SIG-M5 treated with dmso at 0.1 percent for 504 hours (cell line): ENCODE measurements at regions not wholly inside any gene's neighbourhood (a gene's known extent, or its start where the extent isn't known, plus 50 kb on each side); places are given as distances from the start of the nearest gene placed in this dataset.

Experiments
- DNase-seq: peaks from one replicate; lab custom pipeline; 2025; ENCODE audit not compliant: unreplicated experiment; lab: John Stamatoyannopoulos, UW

DNA sequence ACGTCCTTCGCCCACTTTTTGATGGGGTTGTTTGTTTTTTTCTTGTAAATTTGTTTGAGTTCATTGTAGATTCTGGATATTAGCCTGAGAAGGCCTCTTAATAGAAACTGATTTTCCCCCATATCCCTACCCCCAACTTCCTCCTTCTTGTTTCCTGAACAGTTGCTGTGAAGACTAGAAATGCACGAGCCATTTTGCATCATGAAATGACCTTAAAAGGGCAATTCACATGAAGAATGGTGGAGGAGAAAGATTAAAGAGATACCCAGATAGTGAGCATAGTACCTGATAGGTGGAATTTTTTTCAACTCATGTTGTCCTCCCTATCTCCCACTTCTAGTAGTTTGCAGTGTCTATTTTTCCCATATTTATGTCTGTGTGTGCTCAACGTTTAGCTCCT lies 55.2 kb upstream of the KCNH8 start:
- no peak for DNase-seq

- DNase-seq, result no peak
Observed at GRCh38 chr3:19077388-19077787, 70.9 kb upstream of the KCNH8 start.

GRCh38 chr3:19075037-19075436 lies 73.3 kb upstream of the KCNH8 start:
- DNase-seq, result no peak

DNA sequence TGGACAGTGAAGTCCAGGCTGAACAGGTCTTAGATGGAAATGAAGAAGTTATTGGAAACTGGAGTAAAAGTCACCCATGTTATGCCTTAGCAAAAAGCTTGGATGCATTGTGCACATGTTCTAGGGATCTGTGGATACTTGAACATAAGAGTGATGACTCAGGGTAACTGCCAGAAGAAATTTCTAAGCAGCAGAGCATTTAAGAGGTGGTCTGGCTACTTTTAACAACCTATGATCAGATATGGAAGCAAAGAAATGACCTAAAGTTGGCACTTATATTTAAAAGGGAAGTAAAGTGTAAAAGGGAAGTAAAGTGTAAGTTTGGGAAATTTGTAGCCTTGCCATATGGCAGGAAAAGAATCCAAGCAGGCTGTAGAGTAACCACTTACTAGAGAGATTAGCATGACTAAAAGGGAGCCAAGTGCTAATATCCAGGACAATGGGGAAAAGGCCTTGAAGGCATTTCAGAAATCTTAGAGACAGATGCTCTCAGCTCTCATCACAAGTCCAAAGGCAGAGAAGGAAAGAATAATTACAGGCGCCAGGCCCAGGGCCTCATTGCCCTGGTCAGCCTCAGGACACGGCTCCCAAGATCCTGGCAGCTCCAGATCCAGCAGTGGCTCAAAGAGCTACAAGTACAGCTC lies 73.9 kb upstream of the KCNH8 start:
- no peak for DNase-seq

DNA sequence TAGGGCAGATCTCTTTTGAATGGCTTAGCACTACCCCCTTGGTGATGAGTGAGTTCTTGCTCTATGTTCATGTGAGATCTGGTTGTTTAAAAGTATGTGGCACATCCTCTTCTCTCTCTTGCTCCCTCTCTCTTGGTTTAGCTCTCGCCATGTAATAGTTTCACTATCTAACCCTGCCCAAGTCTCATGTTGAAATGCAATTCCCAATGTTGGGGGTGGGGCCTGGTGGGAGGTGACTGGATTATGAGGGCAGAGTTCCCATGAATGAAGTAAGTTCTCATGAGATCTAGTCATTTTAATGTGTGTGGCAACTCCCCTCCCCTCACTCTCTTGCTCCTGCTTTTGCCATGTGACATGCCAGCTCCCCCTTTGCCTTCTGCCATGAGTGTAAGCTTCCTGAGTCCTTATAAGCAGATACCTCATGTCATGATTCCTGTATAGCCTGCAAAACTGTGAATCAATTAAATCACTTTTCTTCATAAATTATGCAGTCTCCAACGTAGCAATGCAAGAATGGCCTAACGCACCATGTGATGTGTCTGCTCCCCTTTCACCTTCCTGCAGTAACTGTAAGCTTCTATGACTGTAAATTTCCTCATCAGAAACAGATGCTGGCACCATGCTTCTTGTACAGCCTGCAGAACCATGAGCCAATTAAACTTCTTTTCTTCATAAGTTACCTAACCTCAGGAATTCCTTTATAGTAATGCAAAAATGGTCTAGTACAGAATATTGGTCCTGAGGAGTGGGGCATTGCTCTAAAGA lies 74.8 kb upstream of the KCNH8 start:
- no peak for DNase-seq

DNA sequence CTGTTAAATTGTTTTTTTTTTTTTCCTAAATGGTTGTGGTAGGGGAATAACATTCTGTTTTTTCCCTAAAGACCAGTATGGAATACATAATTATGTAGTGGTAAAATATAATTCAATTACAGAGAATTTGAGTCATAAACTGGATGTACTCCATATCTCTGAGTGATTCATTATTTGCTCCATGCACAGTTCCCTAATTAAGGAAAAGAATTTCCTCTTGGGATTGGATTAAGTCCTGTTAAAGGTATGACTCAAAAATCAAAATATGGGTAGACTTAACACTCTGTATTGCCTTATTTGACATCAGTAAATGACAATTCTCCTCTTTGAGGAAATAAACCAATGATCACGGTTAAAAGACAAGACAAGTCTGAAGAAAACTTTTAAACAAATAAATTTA lies 78.0 kb upstream of the KCNH8 start:
- no peak for DNase-seq

DNA sequence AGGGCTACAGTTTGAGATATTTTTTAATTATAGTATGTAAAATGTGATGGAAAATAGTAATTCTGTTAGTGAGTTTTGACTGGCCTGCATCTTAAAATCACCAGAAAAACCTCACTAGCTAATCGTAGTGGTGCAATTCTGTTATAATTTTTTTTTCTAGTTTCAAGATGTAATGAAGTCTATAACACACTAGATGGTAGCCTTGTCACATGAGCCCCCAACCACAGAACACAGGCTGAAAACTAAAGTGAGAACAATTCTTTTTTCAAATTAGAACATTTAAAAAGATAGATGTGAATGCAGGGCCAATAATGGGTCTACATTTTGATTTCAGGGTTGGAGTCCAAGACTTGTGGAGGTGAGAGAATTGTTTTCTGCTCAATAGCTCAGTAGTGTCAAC lies 83.3 kb upstream of the KCNH8 start:
- DNase-seq, result no peak

GRCh38 chr3:19063936-19064335 lies 84.4 kb upstream of the KCNH8 start:
- no peak for DNase-seq

- DNase-seq, result no peak
Observed at GRCh38 chr3:19060404-19060803, 87.9 kb upstream of the KCNH8 start.

- DNase-seq, result no peak
Observed at GRCh38 chr3:19052874-19053273, 95.4 kb upstream of the KCNH8 start.

DNA sequence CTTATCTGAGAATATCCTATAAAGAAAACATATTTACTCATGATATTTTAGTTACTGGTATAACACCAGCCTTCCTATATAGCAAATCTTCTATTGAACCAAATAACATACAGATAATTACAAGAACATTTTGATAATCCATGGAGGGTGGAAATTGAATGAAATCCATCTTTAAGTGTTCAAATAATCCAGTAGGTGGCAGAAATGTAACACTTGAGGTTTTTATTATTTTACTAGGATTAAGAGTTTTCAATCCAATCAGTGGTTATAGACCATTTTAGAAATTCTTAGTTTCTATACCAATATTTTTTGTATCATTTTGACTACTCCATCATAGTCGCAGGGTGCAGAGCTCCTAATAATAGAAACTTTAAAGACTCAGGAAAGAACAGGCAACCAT lies 101.9 kb upstream of the KCNH8 start:
- DNase-seq, result peak; percentile 4

- DNase-seq, result no peak
Observed at GRCh38 chr3:19030522-19030839, 117.8 kb upstream of the KCNH8 start.

DNA sequence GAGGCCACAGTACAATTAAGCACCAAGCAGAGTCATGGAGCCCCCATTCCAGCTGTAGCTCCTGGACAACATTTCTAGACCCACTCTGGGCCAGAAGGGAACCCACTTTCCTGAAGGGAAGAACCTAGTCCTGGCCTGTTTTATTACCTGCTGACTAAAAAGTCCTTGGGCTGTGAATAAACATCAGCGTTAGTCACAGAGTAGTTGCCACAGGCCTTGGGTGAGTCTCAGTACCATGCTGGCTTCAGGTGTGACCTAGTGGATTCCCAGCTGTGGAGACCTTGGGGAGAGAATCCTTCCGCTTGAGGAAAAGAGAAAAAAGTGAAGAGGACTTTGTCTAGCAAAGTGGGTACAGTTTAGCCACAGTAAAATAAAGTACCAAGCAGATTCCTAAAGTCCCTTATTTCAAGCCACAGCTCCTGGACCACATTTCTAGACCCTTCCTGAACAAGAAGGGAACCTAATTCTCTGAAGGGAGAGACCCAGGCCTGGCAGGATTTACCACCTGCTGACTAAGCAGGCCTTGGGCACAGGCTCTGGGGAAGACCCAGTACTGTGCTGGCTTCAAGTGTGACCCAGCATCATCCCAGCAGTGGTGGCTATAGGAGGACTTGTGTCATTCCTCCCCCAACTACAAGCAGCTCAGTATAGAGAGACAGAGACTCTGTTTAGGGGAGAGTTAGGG lies 118.3 kb upstream of the KCNH8 start:
- no peak for DNase-seq

- no peak for DNase-seq
Observed at GRCh38 chr3:19025441-19025840, 122.9 kb upstream of the KCNH8 start.

GRCh38 chr3:19022546-19022945 lies 125.8 kb upstream of the KCNH8 start:
- no peak for DNase-seq

DNA sequence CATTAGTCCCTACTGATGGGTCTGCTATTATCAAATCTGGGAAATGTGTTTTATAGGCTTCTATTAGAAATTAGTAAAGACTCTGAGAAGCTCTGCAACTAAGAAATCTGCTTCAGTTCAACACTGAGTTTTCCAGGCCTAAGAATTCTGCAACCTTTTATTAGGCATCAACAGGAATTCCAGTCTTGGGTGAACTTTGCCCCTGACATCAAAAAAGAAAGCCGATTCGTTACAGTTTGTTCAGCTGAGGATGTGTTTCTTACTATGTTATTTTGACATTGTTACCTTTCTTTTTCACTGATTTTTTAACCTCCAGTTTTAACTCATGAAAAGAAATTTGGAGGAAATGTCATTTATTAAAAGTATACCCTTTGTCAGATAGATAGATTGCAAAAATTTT lies 131.5 kb upstream of the KCNH8 start:
- DNase-seq, result no peak

DNA sequence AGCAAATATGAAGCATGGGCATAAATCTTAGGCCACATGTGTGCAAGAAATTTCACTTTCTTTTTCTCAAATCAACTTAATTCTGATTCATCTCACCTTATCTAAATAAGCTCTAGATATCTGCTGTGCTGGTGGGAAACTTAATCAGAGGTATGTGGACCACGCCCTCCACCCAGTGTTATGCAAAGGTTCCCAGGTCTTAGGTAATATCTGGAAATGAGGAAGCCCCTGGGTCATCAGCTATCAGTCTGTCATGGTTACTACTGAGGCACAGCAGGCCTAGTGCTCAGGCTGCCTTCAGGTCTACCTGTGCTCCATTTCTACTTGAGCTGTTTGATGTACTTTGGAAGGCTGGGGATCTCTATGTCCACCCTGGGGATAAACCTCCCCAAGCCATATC lies 134.4 kb upstream of the KCNH8 start:
- no peak for DNase-seq

DNA sequence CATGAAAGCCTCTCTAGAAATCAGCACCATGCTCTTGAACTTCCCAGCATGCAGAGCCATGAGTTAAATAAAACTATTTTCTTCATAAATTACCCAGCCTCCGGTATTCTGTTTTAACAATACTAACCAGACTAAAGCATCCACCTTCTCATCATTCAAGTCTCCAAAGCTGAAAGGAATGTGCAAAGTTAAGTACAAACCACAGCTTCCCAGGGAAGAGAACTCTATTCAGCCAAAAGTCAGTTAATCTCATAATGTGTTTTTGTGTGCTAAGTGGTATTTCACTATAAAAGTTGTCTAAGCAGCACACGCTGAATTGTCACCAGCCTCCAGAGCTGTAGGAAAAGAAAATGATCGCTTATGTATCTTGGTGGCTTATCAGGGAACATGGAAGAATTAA lies 135.5 kb upstream of the KCNH8 start:
- no peak for DNase-seq

GRCh38 chr3:19002606-19003005 lies 145.7 kb upstream of the KCNH8 start:
- DNase-seq, result no peak

DNA sequence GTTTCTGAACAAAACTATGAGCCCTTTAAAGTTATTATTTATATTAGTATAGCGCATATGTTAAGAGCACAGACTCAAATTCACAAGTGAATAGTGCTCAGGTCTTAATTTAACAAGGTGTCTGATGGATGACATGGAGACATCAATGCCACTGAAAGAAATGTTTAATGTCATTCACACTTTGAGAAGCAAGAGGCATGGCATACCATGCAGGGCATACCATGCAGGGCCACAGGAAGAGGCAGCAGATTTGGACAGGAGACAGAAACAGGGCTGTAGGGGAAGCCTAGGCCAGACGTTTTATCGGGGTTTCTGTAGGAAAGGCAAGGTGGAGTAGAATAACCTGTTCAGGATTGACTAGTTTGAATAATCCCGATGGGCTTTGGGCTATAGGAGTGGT lies 150.2 kb upstream of the KCNH8 start:
- no peak for DNase-seq

DNA sequence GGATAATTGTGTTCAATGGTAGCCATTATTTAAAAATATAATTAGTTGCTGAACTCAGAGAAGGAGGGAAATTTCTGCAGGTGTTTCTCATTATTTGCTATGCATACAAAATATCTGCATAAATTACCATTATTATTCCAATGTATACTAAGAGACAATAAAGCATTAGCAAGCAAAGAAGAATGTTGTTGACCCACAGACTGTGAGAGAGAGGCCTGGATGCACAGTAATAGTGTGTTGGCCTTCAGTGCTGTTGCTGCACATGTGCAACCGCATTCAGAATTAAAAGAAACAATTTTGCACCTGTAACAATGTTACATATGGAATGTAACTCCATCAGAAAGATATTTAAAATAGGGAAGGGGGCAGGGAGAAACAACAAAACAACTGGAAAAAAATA lies 155.6 kb upstream of the KCNH8 start:
- DNase-seq, result no peak

- no peak for DNase-seq
Observed at GRCh38 chr3:18989237-18989795, 159.0 kb upstream of the KCNH8 start.
